HG02571 (cell line): ENCODE measurements at regions not wholly inside any gene's neighbourhood (a gene's known extent, or its start where the extent isn't known, plus 50 kb on each side); places are given as distances from the start of the nearest gene placed in this dataset.
"Not testable (repeated sequence)": the region's sequence is repeated elsewhere in the genome, so short reads cannot be mapped to it uniquely, and the experiment has no call there.

ENCODE experiments used
- ATAC-seq: cut with Tn5 transposase; IDR thresholded peaks from one replicate; pipeline ENCODE4 v1.9.1; 2021; ENCODE audit warnings: mild to moderate bottlenecking, moderate library complexity; ENCODE audit not compliant: unreplicated experiment

DNA sequence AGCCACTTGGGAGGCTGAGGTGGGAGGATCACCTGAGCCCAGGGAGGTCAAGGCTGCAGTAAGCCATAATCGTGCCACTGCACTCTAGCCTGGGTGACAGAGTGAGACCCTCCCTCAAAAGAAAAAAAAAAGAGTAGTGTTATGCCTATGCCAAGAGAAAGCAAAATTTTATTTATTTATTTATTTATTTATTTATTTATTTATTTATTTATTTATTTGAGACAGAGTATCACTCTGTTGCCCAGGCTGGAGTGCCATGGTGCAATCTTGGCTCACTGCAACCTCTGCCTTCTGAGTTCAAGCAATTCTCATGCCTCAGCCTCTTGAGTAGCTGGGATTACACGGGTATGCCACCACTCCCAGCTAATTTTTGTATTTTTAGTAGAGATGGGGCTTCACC is 72.6 kb upstream of the RAPGEF2 start:
- ATAC-seq, result not testable (repeated sequence)

DNA sequence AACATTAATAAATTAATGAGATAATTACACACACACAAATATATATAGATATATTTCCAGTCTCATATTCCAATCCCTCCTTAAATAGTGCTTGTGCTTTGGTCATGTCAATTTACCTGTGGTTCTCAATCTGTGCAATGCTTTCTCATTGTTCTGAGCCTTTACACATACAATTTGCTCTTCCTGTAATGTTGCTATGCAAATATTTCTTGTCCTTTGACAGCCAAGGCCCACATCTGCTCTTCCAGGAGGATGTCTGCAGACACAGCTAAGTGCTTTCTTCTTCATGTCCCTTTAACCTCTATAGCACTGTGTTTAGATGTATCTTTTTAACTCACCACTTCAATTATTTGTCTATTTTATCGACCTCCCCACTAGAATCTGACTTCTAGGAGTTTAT is 67.3 kb upstream of the RAPGEF2 start:
- no peak for ATAC-seq

DNA sequence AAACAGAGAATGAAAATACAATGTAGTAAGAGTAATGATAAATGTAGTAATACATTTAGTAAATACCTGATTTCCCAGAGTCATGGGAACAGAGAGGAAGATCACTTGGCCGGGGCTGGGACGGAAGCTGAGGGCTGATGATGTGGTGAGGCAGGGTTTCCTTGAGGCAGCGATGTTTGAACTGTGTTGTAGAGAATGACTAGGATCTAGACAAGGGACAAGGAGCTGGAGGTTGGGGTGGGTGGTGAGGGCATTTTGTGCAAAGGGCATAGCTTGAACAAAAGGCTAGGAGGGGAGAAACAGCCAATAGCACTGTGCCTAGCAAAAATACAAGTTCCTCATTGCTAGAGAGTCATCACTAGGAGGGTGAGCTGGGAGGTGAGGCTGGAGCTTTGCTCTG is 64.3 kb upstream of the RAPGEF2 start:
- no peak for ATAC-seq

DNA sequence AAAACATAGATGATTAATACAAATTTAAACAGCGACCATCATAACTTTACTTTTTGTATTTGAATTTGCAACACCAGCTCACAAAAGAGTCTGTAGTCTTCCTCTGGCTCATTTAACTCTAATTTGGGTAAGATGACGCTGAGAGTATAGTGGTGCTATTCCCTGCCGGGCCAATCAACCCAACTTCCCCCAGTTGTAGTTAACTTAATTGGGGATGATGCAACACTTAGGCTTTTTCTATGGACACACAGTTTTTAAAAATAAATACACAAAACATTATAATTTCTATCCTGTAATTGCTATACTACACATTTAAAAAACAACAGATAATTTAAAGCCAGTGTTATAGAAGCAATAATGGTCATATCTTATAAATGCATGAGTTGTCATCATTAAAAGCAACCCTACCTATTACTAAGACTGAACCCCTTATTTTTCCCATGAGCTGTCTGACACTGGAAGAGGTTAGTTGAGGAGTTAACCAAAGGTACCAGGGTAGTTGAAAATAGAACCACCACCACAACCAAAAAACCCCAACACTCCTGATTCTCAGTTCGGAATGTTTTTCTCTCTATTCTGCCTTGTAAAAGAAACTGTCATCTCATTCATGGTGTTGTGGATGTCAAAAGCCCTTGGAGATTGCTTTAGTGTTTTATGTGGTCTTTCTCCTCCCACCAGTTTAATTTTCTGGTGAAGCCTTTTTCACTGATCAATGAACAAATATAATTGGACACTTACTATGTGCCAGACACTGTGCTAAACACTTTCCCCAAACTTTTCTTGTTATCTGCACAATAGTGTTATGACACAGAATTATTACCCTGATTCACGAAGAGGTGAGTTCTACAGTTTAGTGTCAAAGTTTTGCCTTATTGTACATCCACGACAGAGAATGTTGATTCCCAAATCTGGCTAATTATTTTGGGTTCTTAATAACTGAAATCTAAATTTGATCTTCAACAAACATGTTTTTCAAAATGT is 61.5 kb upstream of the RAPGEF2 start:
- no peak for ATAC-seq

DNA sequence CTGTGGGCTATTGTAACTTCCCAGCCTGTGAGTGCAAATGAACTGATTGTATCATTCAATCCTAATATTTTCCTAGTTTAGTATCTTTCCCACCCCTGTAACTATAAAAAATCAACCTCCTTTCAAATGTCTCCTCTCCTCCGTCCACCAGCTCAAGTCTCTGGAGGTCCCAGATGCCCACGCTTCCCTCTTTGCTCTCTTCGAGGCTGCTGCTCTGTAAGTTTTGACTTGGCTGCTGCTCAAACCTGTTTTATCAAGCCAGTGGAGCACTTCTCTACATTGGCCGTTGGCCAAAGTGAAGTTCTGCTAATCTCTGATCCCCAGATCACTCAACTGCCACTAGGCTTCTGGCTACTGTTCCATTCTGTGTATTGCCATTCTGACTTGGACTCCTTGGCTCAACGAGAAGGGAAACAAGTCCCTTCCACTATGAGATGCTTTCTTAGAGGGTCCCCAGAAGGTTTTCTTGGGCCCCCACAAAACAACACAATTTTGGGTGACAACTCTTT is 60.7 kb upstream of the RAPGEF2 start:
- ATAC-seq, result peak; percentile 44

DNA sequence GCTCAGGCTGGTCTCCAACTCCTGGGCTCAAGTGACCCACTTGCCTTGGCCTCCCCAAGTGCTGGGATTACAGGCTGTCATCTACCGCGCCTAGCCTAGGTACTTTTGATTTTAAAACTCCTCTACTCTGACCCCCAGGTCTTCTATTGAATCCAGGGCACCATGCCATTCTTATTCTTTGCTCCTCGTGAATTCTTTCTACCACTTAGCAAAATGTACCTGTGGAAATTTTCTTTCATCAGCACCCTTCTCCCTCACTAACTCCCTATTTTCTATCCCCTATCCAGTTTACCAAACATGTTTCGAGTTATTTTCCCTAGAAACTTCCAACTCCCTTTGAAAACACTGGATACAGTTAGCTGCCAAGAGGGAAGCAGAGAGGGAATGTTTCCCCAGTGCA is 60.0 kb upstream of the RAPGEF2 start:
- ATAC-seq, result no peak

DNA sequence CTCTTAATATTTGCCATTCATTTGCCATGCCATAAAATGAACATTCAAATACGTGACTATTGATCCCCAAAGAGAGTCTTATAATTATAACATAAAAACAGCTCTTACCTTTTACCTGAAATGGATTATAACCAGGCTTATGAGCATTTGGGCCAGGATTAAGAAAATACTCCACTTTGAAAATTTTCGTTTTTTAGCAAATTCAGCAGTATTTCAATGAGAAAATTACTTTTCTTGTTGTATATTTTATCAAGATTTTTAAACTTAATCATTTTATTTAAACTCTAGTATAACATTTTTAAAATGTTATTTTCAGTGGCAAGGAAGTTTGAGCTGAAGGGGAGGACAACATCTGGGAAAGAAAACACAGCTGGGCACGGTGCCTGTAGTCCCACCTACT is 59.0 kb upstream of the RAPGEF2 start:
- ATAC-seq, result no peak

DNA sequence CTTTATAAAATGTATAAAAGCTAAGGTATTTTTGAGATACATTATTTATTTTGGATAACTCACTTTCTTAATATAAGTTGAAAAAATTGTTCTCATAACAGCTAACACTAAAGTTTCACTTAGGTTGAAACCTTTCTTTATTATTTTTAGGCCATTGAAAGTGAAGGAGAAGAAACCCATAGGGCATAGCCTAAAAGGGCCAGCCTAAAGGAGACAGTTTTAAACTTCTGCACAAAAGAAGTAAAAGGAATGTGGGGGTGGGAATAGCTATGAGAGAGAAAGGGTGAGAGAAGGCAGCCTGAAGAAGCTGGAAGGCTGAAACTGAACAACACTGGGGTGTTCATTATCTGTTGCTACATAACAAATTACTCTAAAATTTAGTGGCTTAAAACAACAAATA is 57.6 kb upstream of the RAPGEF2 start:
- ATAC-seq, result no peak

DNA sequence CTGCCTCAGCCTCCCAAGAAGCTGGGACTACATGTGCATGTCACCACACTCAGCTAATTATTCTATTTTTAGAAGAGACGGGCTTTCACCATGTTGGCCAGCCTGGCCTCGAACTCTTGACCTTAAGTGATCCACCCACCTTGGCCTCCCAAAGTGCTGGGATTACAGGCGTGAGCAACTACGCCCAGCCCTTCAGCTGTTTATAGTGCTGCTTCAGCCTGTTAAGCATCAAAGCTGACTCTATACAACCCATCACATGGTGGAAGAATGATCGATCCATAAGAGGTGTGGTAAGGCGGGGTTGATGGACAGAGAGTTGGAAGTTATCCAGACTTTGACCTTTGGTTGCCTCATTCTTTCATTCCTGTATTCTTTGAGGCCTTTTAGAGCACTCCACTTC is 56.2 kb upstream of the RAPGEF2 start:
- no peak for ATAC-seq

DNA sequence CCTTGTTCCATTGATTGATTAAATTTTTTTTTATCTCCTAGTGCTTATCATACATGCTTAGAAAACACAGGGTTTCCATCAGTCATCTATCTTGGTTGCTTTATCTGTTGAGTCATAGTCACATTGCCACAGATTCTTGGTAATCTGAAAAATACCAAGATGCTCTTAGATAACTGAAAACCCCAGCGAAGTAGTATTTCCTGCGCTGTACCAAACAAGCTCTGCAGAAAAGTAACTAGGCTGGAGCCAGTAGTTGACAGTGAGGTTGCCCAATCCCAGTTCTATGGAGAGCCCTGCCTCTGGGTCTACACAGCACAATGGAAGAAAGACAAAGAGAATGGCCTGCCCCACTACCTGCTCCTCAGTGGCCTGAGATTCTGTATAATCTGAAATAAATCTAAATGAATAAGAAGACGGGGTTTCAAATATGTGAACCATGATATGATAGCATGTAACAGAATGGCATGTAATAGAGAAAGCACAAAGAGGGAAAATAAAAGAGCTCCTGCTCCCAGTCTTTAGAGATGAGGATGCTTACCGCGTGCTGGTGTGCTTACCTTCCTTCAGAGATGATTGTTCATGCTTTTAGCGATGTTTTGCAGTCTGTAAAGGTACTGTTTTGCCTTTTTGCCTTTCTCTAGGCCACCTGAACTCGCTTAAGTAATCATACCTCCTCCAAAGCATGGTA is 55.3 kb upstream of the RAPGEF2 start:
- ATAC-seq, result no peak

DNA sequence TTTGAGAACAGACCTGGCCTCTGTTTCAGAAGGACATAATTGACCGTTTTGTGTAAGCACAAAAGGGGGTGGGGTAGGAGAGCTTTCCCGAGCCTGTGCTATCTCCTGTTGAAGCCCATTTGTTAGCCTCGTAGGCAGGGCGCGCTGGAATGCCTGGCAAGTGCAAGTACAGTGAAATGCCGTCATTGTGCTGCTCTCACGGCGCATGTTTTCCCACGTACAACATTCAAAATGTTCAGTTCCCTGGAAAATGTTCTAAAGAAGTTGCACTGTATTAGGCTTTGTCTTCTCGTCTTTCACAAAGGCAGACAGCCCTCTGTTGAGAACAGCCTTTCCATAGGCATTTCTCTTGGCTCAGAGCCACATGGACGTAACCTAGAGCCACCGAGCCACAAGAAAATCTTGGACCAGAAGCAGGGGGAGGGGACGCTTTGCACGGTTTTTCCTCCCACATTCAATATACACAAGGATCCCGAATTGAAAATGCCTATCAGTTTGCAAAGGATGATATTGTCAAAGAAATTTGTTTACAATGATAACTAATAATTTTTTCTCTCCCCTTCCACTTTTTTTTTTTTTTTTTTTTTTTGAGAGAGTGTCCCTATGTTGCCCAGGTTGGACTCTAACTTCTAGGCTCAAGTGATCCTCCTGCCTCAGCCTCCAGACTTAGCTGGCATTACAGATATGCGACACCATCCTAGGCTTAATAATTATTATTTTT is 54.6 kb upstream of the RAPGEF2 start:
- ATAC-seq, result no peak

DNA sequence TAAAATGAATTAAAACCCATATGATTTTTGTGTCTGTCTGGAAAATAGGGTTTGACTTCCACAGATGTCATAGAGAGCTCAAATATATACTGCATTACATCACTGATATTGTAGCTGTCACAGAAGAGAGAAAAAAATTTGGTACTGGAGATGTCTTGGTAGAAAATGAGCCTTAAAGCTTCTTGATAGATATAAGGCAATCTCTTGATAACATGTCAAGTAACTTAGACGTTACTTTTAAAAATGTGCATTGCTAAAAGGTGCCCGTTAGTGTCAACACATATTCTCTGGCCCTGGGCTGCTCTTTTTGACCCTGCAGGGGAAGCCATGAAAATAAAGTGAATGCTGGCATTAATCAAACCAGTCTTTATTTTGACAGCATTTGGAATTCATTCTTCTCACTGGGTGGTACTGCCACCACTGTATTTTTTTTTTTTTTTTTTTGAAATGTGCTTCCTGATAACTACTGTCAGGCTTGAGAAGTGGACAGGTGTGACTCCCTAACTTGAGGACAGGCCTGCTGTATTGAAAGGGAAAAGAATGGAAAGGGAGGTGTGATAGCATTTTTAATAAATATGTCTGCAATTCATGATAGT is 53.0 kb upstream of the RAPGEF2 start:
- no peak for ATAC-seq

DNA sequence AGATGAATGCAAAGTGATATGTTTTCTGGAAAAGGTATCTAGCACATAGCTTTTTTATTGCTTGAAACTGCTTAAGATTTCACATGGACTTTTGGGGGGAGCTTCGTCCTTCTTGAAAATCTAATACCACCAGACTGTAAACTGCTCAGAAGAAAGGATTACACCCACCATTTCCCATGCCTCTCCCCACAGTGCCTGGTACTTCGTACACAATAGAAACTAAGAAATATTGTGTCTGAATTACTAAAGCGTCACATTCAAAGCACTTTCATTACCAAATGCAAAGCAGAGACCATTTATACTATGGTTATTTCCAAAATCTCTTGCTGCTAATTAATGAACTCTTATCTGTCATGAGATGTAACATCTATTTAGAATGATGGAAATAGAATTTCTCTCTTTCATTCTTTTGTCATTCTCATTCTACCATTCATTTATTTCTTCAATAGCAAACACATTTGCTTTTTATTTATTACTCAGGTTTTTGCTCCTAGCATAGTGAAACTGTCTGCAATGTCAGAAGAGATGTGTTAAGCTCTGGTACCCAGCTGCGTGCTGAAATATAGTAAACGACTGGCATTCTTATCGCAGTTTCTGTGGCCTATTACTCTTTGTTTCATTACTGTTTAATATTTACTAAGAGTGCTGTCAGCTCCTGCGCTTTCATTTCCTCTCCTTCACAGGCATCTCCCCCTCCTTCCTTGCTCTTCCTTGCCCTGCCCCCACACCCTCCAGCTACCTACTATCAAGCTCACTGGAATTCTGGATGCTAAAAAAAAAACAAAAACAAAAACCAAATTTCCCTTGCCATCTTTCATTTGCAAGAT is 51.4 kb upstream of the RAPGEF2 start:
- ATAC-seq, result peak; percentile 89

DNA sequence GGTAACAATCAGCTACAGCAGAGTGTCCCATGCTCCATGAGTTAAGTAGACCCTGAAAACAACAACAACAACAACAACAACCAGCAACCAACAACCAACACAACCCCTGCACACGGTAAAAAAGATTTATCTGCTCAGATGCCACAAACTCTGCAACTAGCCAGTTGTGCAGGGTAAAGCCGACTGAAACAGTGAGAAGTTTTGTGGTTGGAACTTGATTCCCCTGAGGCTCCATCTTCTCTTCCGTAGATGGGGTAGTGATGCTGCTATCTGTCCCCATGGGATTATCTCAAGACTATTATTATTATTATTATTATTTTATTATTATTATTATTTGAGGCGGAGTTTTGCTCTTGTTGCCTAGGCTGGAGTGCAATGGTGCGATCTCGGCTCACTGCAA is 50.6 kb upstream of the RAPGEF2 start:
- ATAC-seq, result peak; percentile 37
